HEK293 (cell line): ENCODE measurements at regions not wholly inside any gene's neighbourhood (a gene's known extent, or its start where the extent isn't known, plus 50 kb on each side); places are given as distances from the start of the nearest gene placed in this dataset.

Experiments
- CTCF ChIA-PET: fragments of 350-600 bp; formaldehyde crosslinking; extraction: SDS; loops from one replicate; lab custom pipeline; 2021; ENCODE audit warnings: antibody characterized with exemption; lab: Yijun Ruan, JAX
- POLR2A ChIA-PET: fragments of 300-600 bp; formaldehyde crosslinking; extraction: SDS; loops from one replicate; lab custom pipeline; 2020; ENCODE audit warnings: antibody characterized with exemption, inconsistent platforms; lab: Yijun Ruan, JAX
- H3K27ac ChIP-seq: fragments of 200-500 bp; sonication (Bioruptor generic); 2 replicates; pipeline ENCODE4 v1.5.1; 2014; ENCODE audit warnings: low read depth, low read length, control low read depth, inconsistent platforms; ENCODE audit errors: extremely low read depth
- H3K36me3 ChIP-seq, 2 experiments: fragments of 200-500 bp in 1 of 2; sonication (Bioruptor generic) in 1 of 2; 1 replicate in 1 of 2; 2 replicates in 1 of 2; pipeline ENCODE4 v1.5.1; 2014 to 2017; ENCODE audit warnings: inconsistent platforms in 2 of 2, low read length in 2 of 2; ENCODE audit not compliant: control insufficient read depth in 2 of 2, insufficient read depth in 1 of 2
- H3K4me1 ChIP-seq: fragments of 200-500 bp; sonication (Bioruptor generic); 2 replicates; pipeline ENCODE4 v1.5.1; 2014; ENCODE audit warnings: mild to moderate bottlenecking, low read length, inconsistent platforms; ENCODE audit not compliant: control insufficient read depth, insufficient read depth
- H3K4me3 ChIP-seq: 2 replicates; pipeline ENCODE4 v1.5.1; 2011; ENCODE audit warnings: low read depth, mild to moderate bottlenecking, control low read depth, low read length, moderate library complexity
- H3K9me3 ChIP-seq: fragments of 200-500 bp; sonication (Bioruptor generic); 2 replicates; pipeline ENCODE4 v1.5.1; 2014; ENCODE audit warnings: low read depth, low read length, inconsistent platforms; ENCODE audit not compliant: control insufficient read depth, insufficient read depth
- HOXA7 ChIP-seq: sonication (generic); formaldehyde crosslinking; IDR thresholded peaks from 2 replicates; pipeline ENCODE4 v1.8.1; 2022; ENCODE audit warnings: missing genetic modification reagents, borderline replicate concordance
- HOXC10 ChIP-seq: sonication (generic); formaldehyde crosslinking; IDR thresholded peaks from 2 replicates; pipeline ENCODE4 v1.8.1; 2023; ENCODE audit warnings: mild to moderate bottlenecking, missing genetic modification reagents
- KLF1 ChIP-seq: fragments of 450-650 bp; formaldehyde crosslinking; IDR thresholded peaks from 2 replicates; pipeline ENCODE4 v1.5.1; 2016; ENCODE audit warnings: missing biosample characterization, missing genetic modification characterization
- KLF17 ChIP-seq: fragments of 450-650 bp; formaldehyde crosslinking; IDR thresholded peaks from 2 replicates; pipeline ENCODE4 v1.5.1; 2016; ENCODE audit warnings: missing biosample characterization, missing genetic modification characterization
- MZF1 ChIP-seq: fragments of 450-650 bp; formaldehyde crosslinking; IDR thresholded peaks from 2 replicates; pipeline ENCODE4 v1.5.1; 2017; ENCODE audit warnings: missing biosample characterization, missing genetic modification characterization, borderline replicate concordance
- PRDM1 ChIP-seq: fragments of 450-650 bp; formaldehyde crosslinking; IDR thresholded peaks from 2 replicates; pipeline ENCODE4; 2016; ENCODE audit warnings: missing biosample characterization, missing genetic modification characterization
- SETDB1 ChIP-seq: IDR thresholded peaks from one replicate; pipeline ENCODE4 v1.6.1; 2017; ENCODE audit warnings: mild to moderate bottlenecking, low read length, moderate library complexity, mixed read lengths; ENCODE audit not compliant: insufficient read length
- ZBTB17 ChIP-seq: fragments of 450-650 bp; formaldehyde crosslinking; IDR thresholded peaks from 2 replicates; pipeline ENCODE4 v1.5.1; 2016; ENCODE audit warnings: missing biosample characterization, missing genetic modification characterization
- ZBTB26 ChIP-seq: fragments of 450-650 bp; formaldehyde crosslinking; optimal IDR thresholded peaks from 2 replicates; pipeline ENCODE3; 2016; ENCODE audit warnings: missing biosample characterization, mild to moderate bottlenecking, missing genetic modification characterization
- ZNF174 ChIP-seq: fragments of 450-650 bp; formaldehyde crosslinking; IDR thresholded peaks from 2 replicates; pipeline ENCODE4 v1.5.0; 2017; ENCODE audit warnings: missing biosample characterization, mild to moderate bottlenecking, missing genetic modification characterization
- ZNF2 ChIP-seq: fragments of 450-650 bp; formaldehyde crosslinking; IDR thresholded peaks from 2 replicates; pipeline ENCODE4 v1.5.1; 2016; ENCODE audit warnings: missing biosample characterization, missing genetic modification characterization
- ZNF221 ChIP-seq: fragments of 450-650 bp; formaldehyde crosslinking; IDR thresholded peaks from 2 replicates; pipeline ENCODE4 v1.5.1; 2017; ENCODE audit warnings: missing biosample characterization, missing genetic modification characterization, borderline replicate concordance
- ZNF223 ChIP-seq: fragments of 450-650 bp; formaldehyde crosslinking; IDR thresholded peaks from 2 replicates; pipeline ENCODE4 v1.5.1; 2016; ENCODE audit warnings: missing biosample characterization, missing genetic modification characterization
- ZNF239 ChIP-seq: fragments of 450-650 bp; formaldehyde crosslinking; IDR thresholded peaks from 2 replicates; pipeline ENCODE4 v1.5.1; 2016; ENCODE audit warnings: missing biosample characterization, missing genetic modification characterization
- ZNF280C ChIP-seq: fragments of 450-650 bp; formaldehyde crosslinking; IDR thresholded peaks from 2 replicates; pipeline ENCODE4 v1.5.1; 2016; ENCODE audit warnings: missing biosample characterization, missing genetic modification characterization
- ZNF324 ChIP-seq: fragments of 450-650 bp; formaldehyde crosslinking; IDR thresholded peaks from 2 replicates; pipeline ENCODE4 v1.5.1; 2016; ENCODE audit warnings: missing biosample characterization, missing genetic modification characterization
- ZNF366 ChIP-seq: fragments of 450-650 bp; formaldehyde crosslinking; conservative IDR thresholded peaks from 2 replicates; pipeline ENCODE4 v1.5.1; 2016; ENCODE audit warnings: missing biosample characterization, missing genetic modification characterization
- ZNF398 ChIP-seq: fragments of 450-650 bp; formaldehyde crosslinking; IDR thresholded peaks from 2 replicates; pipeline ENCODE4 v1.5.1; 2017; ENCODE audit warnings: missing biosample characterization, missing genetic modification characterization
- ZNF48 ChIP-seq: fragments of 450-650 bp; formaldehyde crosslinking; IDR thresholded peaks from 2 replicates; pipeline ENCODE4 v1.5.1; 2016; ENCODE audit warnings: missing biosample characterization, missing genetic modification characterization
- ZNF623 ChIP-seq: fragments of 450-650 bp; formaldehyde crosslinking; IDR thresholded peaks from 2 replicates; pipeline ENCODE4 v1.5.1; 2016; ENCODE audit warnings: missing biosample characterization, missing genetic modification characterization
- ZNF626 ChIP-seq: fragments of 450-650 bp; sonication (Bioruptor Pico); formaldehyde crosslinking; IDR thresholded peaks from 2 replicates; pipeline ENCODE4 v1.5.1; 2018; ENCODE audit warnings: missing biosample characterization, missing genetic modification characterization, inconsistent platforms
- ZNF639 ChIP-seq: fragments of 450-650 bp; formaldehyde crosslinking; IDR thresholded peaks from 2 replicates; pipeline ENCODE4 v1.5.1; 2016; ENCODE audit warnings: missing biosample characterization, missing genetic modification characterization
- ZNF792 ChIP-seq: fragments of 450-650 bp; formaldehyde crosslinking; IDR thresholded peaks from 2 replicates; pipeline ENCODE4 v1.5.1; 2016; ENCODE audit warnings: missing biosample characterization, missing genetic modification characterization
- ZSCAN16 ChIP-seq: fragments of 450-650 bp; formaldehyde crosslinking; IDR thresholded peaks from 2 replicates; pipeline ENCODE4 v1.5.1; 2016; ENCODE audit warnings: missing biosample characterization, missing genetic modification characterization
- ZSCAN23 ChIP-seq: fragments of 450-650 bp; formaldehyde crosslinking; IDR thresholded peaks from 2 replicates; pipeline ENCODE4 v1.5.1; 2016; ENCODE audit warnings: missing biosample characterization, missing genetic modification characterization

- CTCF ChIA-PET = no interaction called here
- H3K4me3 ChIP-seq = no peak overlapping the region
- TF ChIP-seq ZNF280C (tag by site-specific recombination) (no peak), ZNF239 (tag by site-specific recombination) (no peak), SETDB1 (peak; percentile 13), ZNF792 (tag by site-specific recombination) (no peak), ZNF398 (tag by site-specific recombination) (no peak)
- TF ChIP-seq, all 188 proteins: peak for 1
- no peaks in the 10 kb centered on the region for H3K4me1 ChIP-seq
- H3K27ac ChIP-seq = no peak overlapping the region
- H3K9me3 ChIP-seq = no peaks in the 10 kb centered on the region
- POLR2A ChIA-PET = no interaction called here
- no peaks in the 10 kb centered on the region for H3K36me3 ChIP-seq
Observed at GRCh38 chr1:191284175-191284574, 806.5 kb upstream of the BRINP3 start.

- CTCF ChIA-PET = no interaction called here
- POLR2A ChIA-PET = no interaction called here
- Histone ChIP-seq H3K36me3 (no peaks in the 10 kb centered on the region), H3K4me3 (no peak overlapping the region), H3K27ac (no peak overlapping the region), H3K9me3 (no peaks in the 10 kb centered on the region), H3K4me1 (no peaks in the 10 kb centered on the region)
- no peak for TF ChIP-seq ZBTB17
- no peak for TF ChIP-seq ZBTB26 (tag by site-specific recombination)
- TF ChIP-seq PRDM1 (tag by site-specific recombination) = no peak
- no peak for TF ChIP-seq ZNF623 (tag by site-specific recombination)
- TF ChIP-seq ZNF626 (tag by site-specific recombination) = no peak
- no peak for TF ChIP-seq ZNF223 (tag by site-specific recombination)
- TF ChIP-seq MZF1 = no peak
- TF ChIP-seq ZNF174 (tag by site-specific recombination) = no peak
- TF ChIP-seq ZNF48 (tag by site-specific recombination) = no peak
- TF ChIP-seq ZNF324 = no peak
- TF ChIP-seq ZNF2 (tag by site-specific recombination) = no peak
- TF ChIP-seq KLF17 (tag by site-specific recombination) = no peak
- no peak for TF ChIP-seq ZNF221 (tag by site-specific recombination)
- TF ChIP-seq HOXC10 = no peak
- TF ChIP-seq ZSCAN23 (tag by site-specific recombination) = no peak
- no peak for TF ChIP-seq HOXA7 (CRISPR knock-in tag)
- TF ChIP-seq ZSCAN16 (tag by site-specific recombination) = no peak
- no peak for TF ChIP-seq ZNF366 (tag by site-specific recombination)
- TF ChIP-seq ZNF639 (tag by site-specific recombination) = no peak
- TF ChIP-seq KLF1 (tag by site-specific recombination) = no peak
Observed at GRCh38 chr1:191290441-191290840, 812.8 kb upstream of the BRINP3 start.
